ENCODE measurements at regions not wholly inside any gene's neighbourhood (a gene's known extent, or its start where the extent isn't known, plus 50 kb on each side); places are given as distances from the start of the nearest gene placed in this dataset.

DNA sequence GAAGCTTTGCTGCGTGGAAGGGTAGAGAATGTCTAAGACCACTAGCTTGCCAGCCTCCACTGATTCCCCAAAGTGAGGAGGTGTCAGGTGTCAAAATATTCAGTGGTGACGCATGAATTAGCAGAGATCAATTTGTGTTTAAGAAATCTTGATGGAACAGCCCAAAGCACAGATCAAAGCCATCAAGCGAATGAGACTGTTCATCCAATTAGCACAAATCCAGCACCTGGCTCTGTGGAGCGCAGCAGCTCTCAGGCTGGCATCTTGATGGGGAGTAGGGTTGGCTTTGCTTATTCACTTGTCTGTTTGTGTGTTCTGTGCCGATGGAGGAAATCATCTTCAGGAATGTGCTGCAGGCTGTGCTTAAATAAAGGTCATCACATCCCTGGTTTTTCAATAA lies 456.8 kb upstream of the CCL2 start:
- H3K4me1 Mint-ChIP-seq, result no peaks in the 10 kb centered on the region
- POLR2A ChIA-PET, result no interaction called here
- H3K4me3 ChIP-seq (ENCODE audit: control insufficient read depth in 1 of 2, extremely low read depth in 1 of 2, low read length in 1 of 2), result no peak overlapping the region
- no peaks in the 10 kb centered on the region for H3K36me3 ChIP-seq (ENCODE audit: control insufficient read depth in 2 of 2, extremely low read depth in 1 of 2, insufficient read depth in 1 of 2, low read length in 1 of 2)
- H3K27ac Mint-ChIP-seq, result no peak overlapping the region
- H3K4me1 ChIP-seq (ENCODE audit: control insufficient read depth in 1 of 2, extremely low read depth in 1 of 2, insufficient read depth in 2 of 2, low read length in 2 of 2), result no peaks in the 10 kb centered on the region
- no peak overlapping the region for H3K4me3 Mint-ChIP-seq
- DNase-seq, result no peak
- CTCF ChIA-PET, result no interaction called here
- H3K9me3 ChIP-seq, result no peaks in the 10 kb centered on the region
- H3K27me3 Mint-ChIP-seq, result peaks cover 26 to 32% of the 10 kb centered on the region in 2 donors
- no peaks in the 10 kb centered on the region for H3K9me3 Mint-ChIP-seq
- H3K27ac ChIP-seq (ENCODE audit: low read length), result no peak overlapping the region
- ATAC-seq (replicated peaks in 1 of 4), result no peak
- WGBS (ENCODE audit: insufficient coverage), result 88% methylated on average over 1 of the region's 5 CpGs
- H3K36me3 Mint-ChIP-seq, result no peaks in the 10 kb centered on the region
- H3K27me3 ChIP-seq (replicated peaks in 1 of 2; ENCODE audit: control insufficient read depth in 2 of 2, extremely low read depth in 1 of 2, insufficient read depth in 2 of 2, low read length in 1 of 2), result peaks cover 0 to 8% of the 10 kb centered on the region in 2 experiments

DNA sequence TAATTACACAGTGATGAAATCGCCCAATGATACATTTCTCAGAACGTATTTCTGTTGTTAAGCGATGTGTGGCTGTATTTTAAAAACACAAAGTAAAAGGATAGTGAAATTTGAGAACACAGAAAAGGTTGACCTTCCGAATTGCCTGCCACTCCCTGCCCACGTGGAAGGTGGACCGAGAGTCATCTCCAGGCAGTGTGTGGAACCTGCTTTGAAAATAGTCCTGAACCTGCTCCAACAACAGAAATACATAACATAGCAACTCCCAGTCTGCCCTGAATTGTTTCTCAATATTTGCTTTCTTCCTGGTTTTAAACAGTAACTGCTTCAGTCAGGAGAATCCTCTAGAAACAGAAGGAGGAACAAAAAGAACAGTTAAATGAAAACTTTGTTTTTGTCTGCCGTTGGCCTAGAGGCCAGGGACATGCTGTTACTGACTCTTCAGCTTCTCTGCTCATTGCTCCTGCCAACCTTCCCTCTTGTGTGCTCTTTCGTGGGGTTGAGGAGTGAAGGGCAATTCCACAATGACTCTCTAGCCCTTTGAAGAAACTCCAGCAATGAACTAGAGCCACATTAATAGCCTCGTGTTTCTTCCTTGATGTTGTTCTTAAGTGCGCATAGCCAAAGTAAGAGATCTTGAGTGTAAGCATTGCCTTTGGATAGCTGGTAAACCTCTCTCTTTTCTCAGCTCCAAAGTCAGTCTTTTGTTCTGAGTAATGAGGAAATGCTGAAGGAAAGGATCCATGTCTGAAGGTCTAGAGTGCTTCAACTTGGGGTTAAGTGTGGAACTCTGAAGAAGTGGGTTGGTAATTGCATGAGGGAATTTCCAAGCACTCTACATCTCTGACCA lies 452.5 kb upstream of the CCL2 start:
- Mint-ChIP-seq H3K27me3 (peaks cover 35 to 43% of the 10 kb centered on the region in 2 donors), H3K36me3 (no peaks in the 10 kb centered on the region), H3K27ac (no peak overlapping the region), H3K9me3 (no peaks in the 10 kb centered on the region), H3K4me1 (no peaks in the 10 kb centered on the region), H3K4me3 (no peak overlapping the region)
- Histone ChIP-seq H3K27ac (ENCODE audit: low read length) (no peak overlapping the region), H3K27me3 (replicated peaks in 1 of 2; ENCODE audit: control insufficient read depth in 2 of 2, extremely low read depth in 1 of 2, insufficient read depth in 2 of 2, low read length in 1 of 2) (peaks cover 0 to 8% of the 10 kb centered on the region in 2 experiments), H3K4me3 (ENCODE audit: control insufficient read depth in 1 of 2, extremely low read depth in 1 of 2, low read length in 1 of 2) (no peak overlapping the region), H3K4me1 (ENCODE audit: control insufficient read depth in 1 of 2, extremely low read depth in 1 of 2, insufficient read depth in 2 of 2, low read length in 2 of 2) (no peaks in the 10 kb centered on the region), H3K9me3 (no peaks in the 10 kb centered on the region), H3K36me3 (ENCODE audit: control insufficient read depth in 2 of 2, extremely low read depth in 1 of 2, insufficient read depth in 1 of 2, low read length in 1 of 2) (no peaks in the 10 kb centered on the region)
- POLR2A ChIA-PET, result no interaction called here
- CTCF ChIA-PET, result no interaction called here
- 75% methylated on average over 5 of the region's 10 CpGs for WGBS (ENCODE audit: insufficient coverage)
- DNase-seq, result no peak
- ATAC-seq (replicated peaks in 1 of 4), result no peak

DNA sequence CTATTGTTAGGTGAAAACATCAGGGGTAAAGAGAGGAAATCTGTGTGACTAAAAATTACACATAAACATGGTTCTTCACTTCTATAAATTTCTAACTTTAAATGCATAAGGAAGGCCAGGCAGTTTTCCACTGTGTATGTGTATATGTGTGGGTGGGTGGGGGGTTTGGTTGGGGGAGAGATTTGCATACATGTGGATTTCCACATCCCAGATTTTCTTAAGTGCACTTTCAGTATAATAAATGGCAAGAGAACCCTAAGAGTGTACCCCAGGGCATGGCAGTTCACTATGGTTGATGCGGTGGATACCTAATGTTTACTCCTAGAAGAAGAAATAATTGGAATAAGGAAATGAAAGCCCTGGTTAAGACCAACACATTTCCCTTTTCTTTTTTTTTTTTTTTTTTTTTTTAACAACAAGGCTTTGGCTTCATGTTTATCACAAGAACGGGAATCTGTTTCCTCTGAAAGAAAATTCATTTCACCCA lies 451.8 kb upstream of the CCL2 start:
- H3K27me3 ChIP-seq (replicated peaks in 1 of 2; ENCODE audit: control insufficient read depth in 2 of 2, extremely low read depth in 1 of 2, insufficient read depth in 2 of 2, low read length in 1 of 2), result peaks cover 0 to 8% of the 10 kb centered on the region in 2 experiments
- no peak overlapping the region for H3K4me3 Mint-ChIP-seq
- no peak for ATAC-seq (replicated peaks in 1 of 4)

DNA sequence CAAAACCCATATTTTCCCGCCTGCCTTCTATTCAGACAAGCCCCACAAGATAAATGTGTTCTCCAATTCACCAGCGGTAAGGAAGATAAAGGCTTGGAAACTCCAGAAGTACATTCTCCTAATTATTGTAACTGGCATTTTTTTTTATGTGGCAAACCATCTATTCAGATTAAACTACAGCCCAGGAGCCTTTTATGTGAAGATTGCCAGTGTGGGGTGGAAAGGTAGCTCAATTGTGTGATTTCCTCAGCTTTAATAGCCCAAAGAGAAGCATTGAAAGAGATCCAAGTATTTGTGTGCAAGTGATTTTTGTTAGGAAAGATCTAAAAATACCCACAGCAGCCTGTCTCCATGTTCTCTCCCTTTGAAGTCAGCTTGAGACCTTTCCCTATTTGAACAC lies 451.4 kb upstream of the CCL2 start:
- Histone ChIP-seq H3K4me1 (ENCODE audit: control insufficient read depth in 1 of 2, extremely low read depth in 1 of 2, insufficient read depth in 2 of 2, low read length in 2 of 2) (no peaks in the 10 kb centered on the region), H3K36me3 (ENCODE audit: control insufficient read depth in 2 of 2, extremely low read depth in 1 of 2, insufficient read depth in 1 of 2, low read length in 1 of 2) (no peaks in the 10 kb centered on the region), H3K27me3 (replicated peaks in 1 of 2; ENCODE audit: control insufficient read depth in 2 of 2, extremely low read depth in 1 of 2, insufficient read depth in 2 of 2, low read length in 1 of 2) (peaks cover 0 to 7% of the 10 kb centered on the region in 2 experiments), H3K27ac (ENCODE audit: low read length) (no peak overlapping the region), H3K9me3 (no peaks in the 10 kb centered on the region), H3K4me3 (ENCODE audit: control insufficient read depth in 1 of 2, extremely low read depth in 1 of 2, low read length in 1 of 2) (no peak overlapping the region)
- H3K4me1 Mint-ChIP-seq, result no peaks in the 10 kb centered on the region
- ATAC-seq (replicated peaks in 1 of 4), result no peak
- H3K4me3 Mint-ChIP-seq, result no peak overlapping the region
- 60% methylated on average over 1 of the region's 2 CpGs for WGBS (ENCODE audit: insufficient coverage)
- ChIA-PET CTCF (no interaction called here), POLR2A (no interaction called here)
- DNase-seq, result no peak
- peaks cover 28 to 37% of the 10 kb centered on the region in 2 donors for H3K27me3 Mint-ChIP-seq
- H3K27ac Mint-ChIP-seq, result no peak overlapping the region
- H3K36me3 Mint-ChIP-seq, result no peaks in the 10 kb centered on the region
- H3K9me3 Mint-ChIP-seq, result no peaks in the 10 kb centered on the region

More for the DNA sequence above, 451.8 kb upstream of the CCL2 start:
- ChIA-PET CTCF (no interaction called here), POLR2A (no interaction called here)
- no peak for DNase-seq
- Histone ChIP-seq H3K4me1 (ENCODE audit: control insufficient read depth in 1 of 2, extremely low read depth in 1 of 2, insufficient read depth in 2 of 2, low read length in 2 of 2) (no peaks in the 10 kb centered on the region), H3K36me3 (ENCODE audit: control insufficient read depth in 2 of 2, extremely low read depth in 1 of 2, insufficient read depth in 1 of 2, low read length in 1 of 2) (no peaks in the 10 kb centered on the region), H3K4me3 (ENCODE audit: control insufficient read depth in 1 of 2, extremely low read depth in 1 of 2, low read length in 1 of 2) (no peak overlapping the region), H3K27ac (ENCODE audit: low read length) (no peak overlapping the region), H3K9me3 (no peaks in the 10 kb centered on the region)
- Mint-ChIP-seq H3K27ac (no peak overlapping the region), H3K9me3 (no peaks in the 10 kb centered on the region), H3K36me3 (no peaks in the 10 kb centered on the region), H3K4me1 (no peaks in the 10 kb centered on the region), H3K27me3 (peaks cover 28 to 37% of the 10 kb centered on the region in 2 donors)
- 40% methylated on average over 1 of the region's 2 CpGs for WGBS (ENCODE audit: insufficient coverage)

DNA sequence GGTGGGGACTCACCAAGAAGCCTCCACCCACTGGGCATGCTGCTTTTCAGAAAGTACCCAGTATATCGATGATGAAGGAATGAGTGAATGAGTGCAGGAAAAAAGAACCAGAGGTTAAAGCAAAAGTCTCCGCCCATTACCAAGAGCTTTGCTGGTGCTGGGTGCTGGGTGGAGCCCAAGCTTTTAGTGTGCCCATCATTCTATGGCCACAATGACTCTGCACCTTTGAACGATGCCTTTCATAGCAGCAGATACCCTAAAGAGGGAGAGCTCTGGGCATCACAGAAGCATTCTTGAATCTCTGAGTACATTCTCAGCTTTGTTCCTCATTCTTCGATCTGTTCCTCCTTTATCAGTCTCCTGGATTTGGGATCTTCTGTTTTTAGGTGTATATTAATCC lies 450.7 kb upstream of the CCL2 start:
- no peaks in the 10 kb centered on the region for H3K4me1 Mint-ChIP-seq
- peaks cover 26 to 40% of the 10 kb centered on the region in 2 donors for H3K27me3 Mint-ChIP-seq
- Histone ChIP-seq H3K27me3 (replicated peaks in 1 of 2; ENCODE audit: control insufficient read depth in 2 of 2, extremely low read depth in 1 of 2, insufficient read depth in 2 of 2, low read length in 1 of 2) (peaks cover 0 to 7% of the 10 kb centered on the region in 2 experiments), H3K4me3 (ENCODE audit: control insufficient read depth in 1 of 2, extremely low read depth in 1 of 2, low read length in 1 of 2) (no peak overlapping the region), H3K27ac (ENCODE audit: low read length) (no peak overlapping the region), H3K36me3 (ENCODE audit: control insufficient read depth in 2 of 2, extremely low read depth in 1 of 2, insufficient read depth in 1 of 2, low read length in 1 of 2) (no peaks in the 10 kb centered on the region), H3K4me1 (ENCODE audit: control insufficient read depth in 1 of 2, extremely low read depth in 1 of 2, insufficient read depth in 2 of 2, low read length in 2 of 2) (no peaks in the 10 kb centered on the region), H3K9me3 (no peaks in the 10 kb centered on the region)
- no peaks in the 10 kb centered on the region for H3K9me3 Mint-ChIP-seq
- ATAC-seq (replicated peaks in 1 of 4) (no peak), DNase-seq (no peak)
- CTCF ChIA-PET, result no interaction called here
- 14% methylated on average over 1 of the region's 4 CpGs for WGBS (ENCODE audit: insufficient coverage)
- H3K4me3 Mint-ChIP-seq, result no peak overlapping the region
- H3K27ac Mint-ChIP-seq, result no peak overlapping the region
- H3K36me3 Mint-ChIP-seq, result no peaks in the 10 kb centered on the region
- POLR2A ChIA-PET, result interaction anchor here (0.6 kb wide), 2 partner anchors 9 to 604 kb away, joined by 3 read pairs; no protein-coding TSS in a partner anchor

DNA sequence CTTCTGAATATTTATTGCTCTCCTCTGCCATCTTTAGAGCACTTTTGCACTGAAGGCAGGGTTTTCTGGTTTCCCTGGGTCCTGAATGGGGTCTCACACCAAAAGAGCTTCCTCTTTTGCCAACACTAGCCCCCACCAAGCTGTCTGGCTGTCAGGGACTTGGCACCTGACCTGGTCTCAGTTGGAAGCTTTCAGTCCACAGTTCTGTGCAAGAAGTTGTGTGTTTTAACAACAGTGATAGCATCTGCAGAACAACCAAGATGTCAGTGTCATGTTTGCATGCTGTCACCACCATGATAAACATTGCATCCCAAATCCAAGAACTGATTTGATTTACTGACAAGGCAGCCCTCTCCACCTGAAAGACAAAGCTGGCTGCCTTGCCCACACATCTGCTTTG lies 448.5 kb upstream of the CCL2 start:
- H3K27ac Mint-ChIP-seq, result no peak overlapping the region
- CTCF ChIA-PET, result no interaction called here
- peaks cover 0 to 12% of the 10 kb centered on the region in 2 experiments for H3K27me3 ChIP-seq (replicated peaks in 1 of 2; ENCODE audit: control insufficient read depth in 2 of 2, extremely low read depth in 1 of 2, insufficient read depth in 2 of 2, low read length in 1 of 2)

More for the DNA sequence above, 448.5 kb upstream of the CCL2 start:
- Histone ChIP-seq H3K9me3 (no peaks in the 10 kb centered on the region), H3K4me3 (ENCODE audit: control insufficient read depth in 1 of 2, extremely low read depth in 1 of 2, low read length in 1 of 2) (no peak overlapping the region), H3K27ac (ENCODE audit: low read length) (no peak overlapping the region), H3K36me3 (ENCODE audit: control insufficient read depth in 2 of 2, extremely low read depth in 1 of 2, insufficient read depth in 1 of 2, low read length in 1 of 2) (no peaks in the 10 kb centered on the region), H3K4me1 (ENCODE audit: control insufficient read depth in 1 of 2, extremely low read depth in 1 of 2, insufficient read depth in 2 of 2, low read length in 2 of 2) (no peaks in the 10 kb centered on the region)
- Mint-ChIP-seq H3K27me3 (peaks cover 19 to 33% of the 10 kb centered on the region in 2 donors), H3K4me3 (no peak overlapping the region), H3K36me3 (no peaks in the 10 kb centered on the region), H3K4me1 (no peaks in the 10 kb centered on the region), H3K9me3 (no peaks in the 10 kb centered on the region)
- ATAC-seq (replicated peaks in 1 of 4), result no peak
- DNase-seq, result no peak
- POLR2A ChIA-PET, result no interaction called here
